IMR-90 (cell line): ENCODE measurements at regions not wholly inside any gene's neighbourhood (a gene's known extent, or its start where the extent isn't known, plus 50 kb on each side); places are given as distances from the start of the nearest gene placed in this dataset.

ENCODE experiments used
- ATAC-seq: fragments of 200-7000 bp; cut with Tn5 transposase; 2 replicates; pipeline ENCODE4 v1.9.1; 2020; ENCODE audit warnings: low read depth, mild to moderate bottlenecking, moderate library complexity
- BruUV-seq: library from RNA; stranded (reverse); fragments of 400-500 nt; replicated peaks from 2 replicates; lab custom pipeline; 2021; lab: Mats Ljungman, UMichigan
- CTCF ChIA-PET: fragments of 300-600 bp; formaldehyde crosslinking; extraction: SDS; loops from one replicate; lab custom pipeline; 2021; ENCODE audit warnings: antibody characterized with exemption; lab: Yijun Ruan, JAX
- POLR2A ChIA-PET: fragments of 300-600 bp; sonication (Branson Sonifier 250); formaldehyde crosslinking; loops from one replicate; lab custom pipeline; 2022; ENCODE audit warnings: antibody characterized with exemption; ENCODE audit not compliant: unreplicated experiment; lab: Charles Lee
- DNase-seq: peaks from one replicate; pipeline ENCODE4 v3.0.0; 2013
- H2AFZ ChIP-seq: replicated peaks from 2 replicates; pipeline ENCODE3; 2013; ENCODE audit warnings: low read length, mild to moderate bottlenecking; ENCODE audit not compliant: poor library complexity
- H2AK5ac ChIP-seq: 2 replicates; pipeline ENCODE4 v1.6.1; 2013; ENCODE audit warnings: low read depth, low read length, inconsistent platforms
- H2AK9ac ChIP-seq: replicated peaks from 2 replicates; pipeline ENCODE3; 2013; ENCODE audit warnings: mild to moderate bottlenecking, low read depth, low read length, moderate library complexity; ENCODE audit not compliant: poor library complexity
- H2BK120ac ChIP-seq: 2 replicates; pipeline ENCODE4 v1.6.1; 2013; ENCODE audit warnings: low read depth, low read length, inconsistent platforms
- H2BK15ac ChIP-seq: 3 replicates; pipeline ENCODE4 v1.6.1; 2013; ENCODE audit warnings: low read depth, low read length, inconsistent platforms
- H2BK20ac ChIP-seq: 2 replicates; pipeline ENCODE4 v1.6.1; 2013; ENCODE audit warnings: low read depth, mild to moderate bottlenecking, inconsistent platforms, low read length, moderate library complexity
- H2BK5ac ChIP-seq: 2 replicates; pipeline ENCODE4 v1.6.1; 2013; ENCODE audit warnings: mild to moderate bottlenecking, low read depth, low read length, inconsistent platforms; ENCODE audit not compliant: poor library complexity, severe bottlenecking
- H3K14ac ChIP-seq: replicated peaks from 2 replicates; pipeline ENCODE4 v1.6.1; 2013; ENCODE audit warnings: low read depth, low read length, inconsistent platforms
- H3K18ac ChIP-seq: 2 replicates; pipeline ENCODE4 v1.6.1; 2013; ENCODE audit warnings: low read depth, low read length, control low read depth
- H3K23ac ChIP-seq: 2 replicates; pipeline ENCODE4 v1.6.1; 2013; ENCODE audit warnings: low read depth, low read length, inconsistent platforms
- H3K27ac ChIP-seq: 2 replicates; pipeline ENCODE4 v1.5.1; 2013; ENCODE audit warnings: mild to moderate bottlenecking, control low read depth, low read length; ENCODE audit not compliant: insufficient read depth
- H3K27me3 ChIP-seq: 2 replicates; pipeline ENCODE4 v1.6.1; 2013; ENCODE audit warnings: low read length; ENCODE audit not compliant: control insufficient read depth, insufficient read depth
- H3K36me3 ChIP-seq: 2 replicates; pipeline ENCODE4 v1.6.1; 2013; ENCODE audit warnings: low read length, mixed read lengths; ENCODE audit not compliant: control insufficient read depth, insufficient read depth
- H3K4ac ChIP-seq: 2 replicates; pipeline ENCODE4 v1.6.1; 2013; ENCODE audit warnings: low read depth, low read length, inconsistent platforms
- H3K4me1 ChIP-seq: 2 replicates; pipeline ENCODE4 v1.6.1; 2013; ENCODE audit warnings: low read length, mixed read lengths; ENCODE audit not compliant: control insufficient read depth, insufficient read depth
- H3K4me2 ChIP-seq: 2 replicates; pipeline ENCODE4 v1.6.1; 2013; ENCODE audit warnings: low read depth, mild to moderate bottlenecking, control low read depth, low read length, moderate library complexity
- H3K4me3 ChIP-seq: 2 replicates; pipeline ENCODE4 v1.5.1; 2013; ENCODE audit warnings: low read depth, mild to moderate bottlenecking, control low read depth, low read length, moderate library complexity; ENCODE audit not compliant: insufficient read depth
- H3K56ac ChIP-seq: 2 replicates; pipeline ENCODE4 v1.6.1; 2013; ENCODE audit warnings: low read length, inconsistent platforms; ENCODE audit not compliant: insufficient read depth; ENCODE audit errors: extremely low read depth
- H3K79me1 ChIP-seq, 2 experiments: 2 replicates each; pipeline ENCODE4 v1.6.1; 2013; ENCODE audit warnings: low read length in 2 of 2, inconsistent platforms in 1 of 2, low read depth in 1 of 2
- H3K9ac ChIP-seq: 2 replicates; pipeline ENCODE4 v1.6.1; 2013; ENCODE audit warnings: low read depth, low read length, control low read depth
- H3K9me1 ChIP-seq: 2 replicates; pipeline ENCODE4 v1.6.1; 2013; ENCODE audit warnings: low read length, inconsistent platforms; ENCODE audit not compliant: insufficient read depth
- H3K9me3 ChIP-seq: 2 replicates; pipeline ENCODE4 v1.6.1; 2013; ENCODE audit warnings: low read length; ENCODE audit not compliant: control insufficient read depth, insufficient read depth
- H4K20me1 ChIP-seq: 2 replicates; pipeline ENCODE4 v1.6.1; 2013; ENCODE audit warnings: low read length, inconsistent platforms; ENCODE audit not compliant: insufficient read depth
- H4K5ac ChIP-seq: 2 replicates; pipeline ENCODE4 v1.6.1; 2013; ENCODE audit warnings: mild to moderate bottlenecking, low read depth, low read length, control low read depth
- H4K8ac ChIP-seq, 2 experiments: 2 replicates each; pipeline ENCODE4 v1.6.1; 2013; ENCODE audit warnings: low read depth in 2 of 2, low read length in 2 of 2, control low read depth in 1 of 2, inconsistent platforms in 1 of 2
- H4K91ac ChIP-seq: 2 replicates; pipeline ENCODE4 v1.6.1; 2013; ENCODE audit warnings: low read depth, low read length, inconsistent platforms; ENCODE audit not compliant: insufficient read depth
- BHLHE40 ChIP-seq: fragments of 150-350 bp; IDR thresholded peaks from 2 replicates; pipeline ENCODE4 v1.6.1; 2016; ENCODE audit warnings: mild to moderate bottlenecking, low read depth, low read length
- CEBPB ChIP-seq: IDR thresholded peaks from 2 replicates; pipeline ENCODE4 v1.6.1; 2012; ENCODE audit warnings: low read depth, low read length, improper control_type of control experiment
- CHD1 ChIP-seq: IDR thresholded peaks from 2 replicates; pipeline ENCODE4 v1.6.1; 2012; ENCODE audit warnings: low read depth, low read length, improper control_type of control experiment
- FOS ChIP-seq: fragments of 150-350 bp; IDR thresholded peaks from 2 replicates; pipeline ENCODE4 v1.6.1; 2016; ENCODE audit warnings: low read depth, low read length
- MAFK ChIP-seq: IDR thresholded peaks from 2 replicates; pipeline ENCODE4 v1.6.1; 2012; ENCODE audit warnings: low read depth, low read length, improper control_type of control experiment
- NFE2L2 ChIP-seq: fragments of 150-350 bp; IDR thresholded peaks from 2 replicates; pipeline ENCODE4 v1.6.1; 2016; ENCODE audit warnings: low read depth, mild to moderate bottlenecking, low read length
- RAD21 ChIP-seq: IDR thresholded peaks from 2 replicates; pipeline ENCODE4 v1.6.1; 2012; ENCODE audit warnings: low read length, improper control_type of control experiment
- RCOR1 ChIP-seq: IDR thresholded peaks from 2 replicates; pipeline ENCODE4 v1.6.1; 2012; ENCODE audit warnings: mild to moderate bottlenecking, low read length, improper control_type of control experiment; ENCODE audit not compliant: insufficient replicate concordance
- RFX5 ChIP-seq: IDR thresholded peaks from 2 replicates; pipeline ENCODE4 v1.8.0; 2012; ENCODE audit warnings: low read depth, mild to moderate bottlenecking, low read length, moderate library complexity
- WGBS, 2 experiments: methylation state at CpG; one replicate each; pipeline versions ENCODE4 v1.1.5 to v1.1.7; 2013; ENCODE audit warnings: missing lambda C conversion rate in 2 of 2; ENCODE audit not compliant: insufficient read length in 1 of 2; ENCODE audit errors: extremely low coverage in 2 of 2; 5-methylcytosine and 5-hydroxymethylcytosine counted together
- dilution Hi-C: fragments of 300-500 bp; cut with HindIII; formaldehyde crosslinking; loops from one replicate; pipeline ENCODE4 v1.14.3; 2018; ENCODE audit warnings: low sequenced_read_pairs; ENCODE audit not compliant: unreplicated experiment
- in situ Hi-C: fragments of 300-500 bp; cut with MboI; formaldehyde crosslinking; loops from 3 replicates; pipeline ENCODE4 v1.14.3; 2019; ENCODE audit warnings: low sequenced_read_pairs, inconsistent platforms, mixed read lengths
- intact Hi-C: fragments of 100-400 bp; cut with micrococcal nuclease; formaldehyde crosslinking; loops from 2 replicates; pipeline ENCODE4 v1.10.0; 2022
- TF ChIP-seq, protein P1 (sequence below): fragments of 150-350 bp; IDR thresholded peaks from 2 replicates; pipeline ENCODE4 v1.6.1; 2016; ENCODE audit warnings: low read depth, mild to moderate bottlenecking, low read length, moderate library complexity, borderline replicate concordance
- TF ChIP-seq, protein P2 (sequence below): fragments of 150-350 bp; IDR thresholded peaks from 2 replicates; pipeline ENCODE4 v1.6.1; 2017; ENCODE audit warnings: mild to moderate bottlenecking, antibody characterized with exemption, low read length, low read depth

DNA sequence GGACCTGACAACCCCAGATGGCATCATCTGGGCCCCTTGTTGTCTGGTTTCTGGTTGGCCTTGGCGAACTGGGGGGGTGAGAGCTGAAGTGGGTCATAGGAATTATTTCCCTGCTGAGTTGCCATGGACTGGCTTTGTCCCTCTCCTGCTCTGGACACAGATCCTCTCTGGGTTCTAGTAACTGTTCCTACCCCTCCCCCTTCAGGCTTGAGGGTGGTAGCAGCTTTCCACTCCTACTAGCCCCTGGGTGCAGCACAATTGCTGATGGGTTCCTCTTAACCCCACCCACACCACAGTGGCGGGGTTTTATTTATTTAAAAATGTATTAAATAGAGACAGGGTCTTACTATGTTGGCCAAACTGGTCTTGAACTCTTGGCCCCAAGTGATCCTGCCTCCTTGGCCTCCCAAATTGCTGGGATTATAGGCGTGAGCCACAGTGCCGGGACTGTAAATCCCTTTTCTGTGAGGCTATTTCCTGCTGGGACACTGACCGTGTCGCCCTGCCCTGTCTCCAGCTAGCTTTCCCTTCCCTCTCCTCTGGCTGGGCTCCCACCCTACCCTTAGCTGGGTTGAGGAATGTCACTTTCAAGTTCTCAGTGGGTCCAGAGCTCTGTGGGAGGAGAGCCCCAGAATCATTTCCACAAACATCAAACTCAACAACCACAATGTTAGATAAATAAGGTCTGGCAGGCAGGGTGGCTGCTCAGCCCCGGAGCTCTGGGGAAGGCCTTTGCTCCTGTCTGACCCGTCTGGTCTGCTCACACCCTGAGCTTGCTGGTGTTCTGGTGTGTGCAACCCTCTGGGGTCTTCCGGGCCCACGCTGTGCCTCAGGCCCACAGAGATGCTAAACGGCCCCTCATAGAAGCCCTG, 112.7 kb upstream of the WNT4 start:
- Histone ChIP-seq H3K4ac (no peak overlapping the region), H4K5ac (no peak overlapping the region), H4K20me1 (peaks cover 5% of the 10 kb centered on the region; the same call in 1 of the 2 replicates), H2BK5ac (no peak overlapping the region), H3K23ac (no peak overlapping the region), H3K14ac (no peak overlapping the region), H3K27me3 (peaks cover 39% of the 10 kb centered on the region), H3K9me3 (no peaks in the 10 kb centered on the region), H3K9ac (no peak overlapping the region), H3K79me1 (no peaks in the 10 kb centered on the region), H3K4me1 (peaks cover 14% of the 10 kb centered on the region; the same call in 1 of the 2 replicates), H2BK20ac (no peak overlapping the region), H2AK9ac (no peak overlapping the region), H3K56ac (no peak overlapping the region), H2AFZ (no peak overlapping the region), H3K27ac (no peak overlapping the region), H2AK5ac (no peak overlapping the region), H3K4me3 (no peak overlapping the region), H3K36me3 (no peaks in the 10 kb centered on the region), H4K91ac (no peak overlapping the region), H3K4me2 (no peak overlapping the region), H3K9me1 (peaks cover under 1% of the 10 kb centered on the region; the same call in 1 of the 2 replicates), H4K8ac (no peak overlapping the region), H2BK15ac (no peak overlapping the region), H3K18ac (no peak overlapping the region), H2BK120ac (no peak overlapping the region)
- DNase-seq = no peak
- in situ Hi-C loops = no loop called here
- 80% methylated on average over 1 of the region's 11 CpGs; no CpG with 5 or more reads in 1 of the 2 experiments for WGBS, 2 experiments
- no peak for TF ChIP-seq CHD1
- no peak for TF ChIP-seq RAD21
- TF ChIP-seq NFE2L2 = no peak
- TF ChIP-seq FOS = no peak
- TF ChIP-seq, protein P1, sequence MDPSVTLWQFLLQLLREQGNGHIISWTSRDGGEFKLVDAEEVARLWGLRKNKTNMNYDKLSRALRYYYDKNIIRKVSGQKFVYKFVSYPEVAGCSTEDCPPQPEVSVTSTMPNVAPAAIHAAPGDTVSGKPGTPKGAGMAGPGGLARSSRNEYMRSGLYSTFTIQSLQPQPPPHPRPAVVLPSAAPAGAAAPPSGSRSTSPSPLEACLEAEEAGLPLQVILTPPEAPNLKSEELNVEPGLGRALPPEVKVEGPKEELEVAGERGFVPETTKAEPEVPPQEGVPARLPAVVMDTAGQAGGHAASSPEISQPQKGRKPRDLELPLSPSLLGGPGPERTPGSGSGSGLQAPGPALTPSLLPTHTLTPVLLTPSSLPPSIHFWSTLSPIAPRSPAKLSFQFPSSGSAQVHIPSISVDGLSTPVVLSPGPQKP = no peak
- TF ChIP-seq RCOR1 = no peak
- TF ChIP-seq, protein P2, sequence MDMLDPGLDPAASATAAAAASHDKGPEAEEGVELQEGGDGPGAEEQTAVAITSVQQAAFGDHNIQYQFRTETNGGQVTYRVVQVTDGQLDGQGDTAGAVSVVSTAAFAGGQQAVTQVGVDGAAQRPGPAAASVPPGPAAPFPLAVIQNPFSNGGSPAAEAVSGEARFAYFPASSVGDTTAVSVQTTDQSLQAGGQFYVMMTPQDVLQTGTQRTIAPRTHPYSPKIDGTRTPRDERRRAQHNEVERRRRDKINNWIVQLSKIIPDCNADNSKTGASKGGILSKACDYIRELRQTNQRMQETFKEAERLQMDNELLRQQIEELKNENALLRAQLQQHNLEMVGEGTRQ = no peak
- TF ChIP-seq CEBPB = no peak
- no peak for TF ChIP-seq BHLHE40
- TF ChIP-seq RFX5 = no peak
- TF ChIP-seq MAFK = no peak
- ATAC-seq = no peak
- ChIA-PET CTCF (no interaction called here), POLR2A (no interaction called here)
- dilution Hi-C loops = no loop called here
- intact Hi-C loops = no loop called here
- no TSS peak for BruUV-seq
